Activated CD8-positive, alpha-beta memory T cell treated with anti-CD3 and anti-CD28 coated beads, Interleukin-2, amount 50 U/mL, for 48 hours (primary cell): ENCODE measurements at regions not wholly inside any gene's neighbourhood (a gene's known extent, or its start where the extent isn't known, plus 50 kb on each side); places are given as distances from the start of the nearest gene placed in this dataset.
"Not testable (repeated sequence)": the region's sequence is repeated elsewhere in the genome, so short reads cannot be mapped to it uniquely, and the experiment has no call there.

Experiments
- DNase-seq: peaks from one replicate; pipeline ENCODE4 v3.0.0-alpha.2; 2020

DNA sequence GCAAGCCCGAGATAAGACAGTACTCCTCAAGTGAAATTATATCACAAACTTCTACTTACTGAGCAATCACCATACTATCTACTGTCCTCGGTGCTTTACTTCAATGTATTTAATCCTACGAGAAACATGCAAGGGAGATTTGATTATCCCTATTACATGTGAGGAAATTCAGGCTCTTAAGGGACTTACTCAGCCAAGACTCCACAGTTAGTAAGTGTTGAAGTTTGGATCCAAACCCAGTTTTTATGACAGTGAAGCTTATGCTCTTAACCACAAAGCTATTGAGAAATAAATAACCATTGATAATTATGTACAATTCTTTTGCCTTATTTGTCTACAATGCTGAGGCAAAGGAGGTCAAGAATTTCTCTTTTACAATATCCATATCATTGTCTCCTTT, 672.9 kb upstream of the ACVR2A start:
- no peak for DNase-seq

DNA sequence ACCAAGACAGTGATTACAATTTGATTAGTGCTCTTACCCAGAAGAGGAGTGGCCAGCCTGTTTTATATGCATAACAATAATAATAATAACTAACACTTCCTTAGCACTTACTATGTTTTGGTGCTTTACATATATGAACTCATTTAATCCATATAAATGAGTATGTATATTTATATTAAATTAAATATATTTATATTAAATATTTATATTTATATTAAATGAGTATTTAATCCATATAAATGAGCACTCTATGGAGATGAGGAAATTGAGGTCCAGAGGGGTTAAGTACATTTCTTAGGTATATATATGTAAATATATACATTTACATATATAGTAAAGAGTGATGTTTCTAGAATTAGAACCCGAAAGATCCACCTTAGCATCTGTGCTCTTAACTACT, 673.9 kb upstream of the ACVR2A start:
- DNase-seq, result no peak

DNA sequence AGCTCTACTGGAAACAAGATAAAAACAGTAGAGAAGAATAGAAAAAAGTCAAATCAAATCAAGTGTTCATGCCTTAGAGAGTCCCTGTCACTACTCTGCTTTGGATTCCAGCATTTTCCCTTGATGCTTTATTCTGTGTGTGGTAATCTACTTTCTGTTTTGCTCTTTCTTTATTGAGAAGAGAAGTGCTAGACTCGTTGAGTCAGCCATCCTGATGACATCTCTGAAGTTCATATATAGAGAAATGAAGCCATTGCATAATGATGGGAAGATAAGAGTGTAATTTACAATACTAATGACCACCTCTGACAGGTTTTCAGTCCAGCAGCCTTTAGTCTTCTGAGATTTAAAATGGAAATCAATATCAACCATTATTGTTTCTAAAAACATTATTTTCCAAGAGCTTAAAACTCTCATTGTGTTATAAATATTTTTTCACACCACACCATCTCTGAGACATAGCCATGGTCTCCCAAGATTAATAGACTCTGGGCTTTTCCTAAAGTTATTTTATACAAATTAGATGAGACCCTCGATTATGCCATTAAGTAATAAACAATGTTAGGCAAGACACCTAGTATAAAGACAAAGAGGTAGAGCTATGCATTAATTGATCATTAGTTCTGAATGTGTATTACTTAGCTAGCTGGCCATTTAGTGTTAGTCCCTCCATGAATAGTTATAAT, 679.0 kb upstream of the ACVR2A start:
- no peak for DNase-seq

DNA sequence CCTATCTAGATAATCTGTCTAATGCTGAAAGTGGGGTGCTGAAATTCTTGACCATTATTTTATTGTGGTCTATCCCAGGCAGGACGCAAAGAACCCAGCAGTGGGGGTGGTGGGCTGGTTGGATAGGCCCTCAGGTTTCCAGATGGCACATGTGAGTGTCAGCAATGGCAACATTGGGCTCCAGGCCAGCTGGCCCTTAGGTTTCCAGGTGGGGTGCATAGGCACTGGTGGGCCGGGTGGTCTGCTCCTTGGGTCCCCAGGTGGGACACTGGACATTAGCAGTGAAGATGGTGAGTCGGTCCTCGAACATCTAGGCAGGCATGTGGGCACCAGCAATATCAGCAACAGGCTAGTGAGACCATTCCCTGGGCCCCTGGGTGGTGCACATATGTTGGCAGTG, 680.3 kb upstream of the ACVR2A start:
- no peak for DNase-seq

DNA sequence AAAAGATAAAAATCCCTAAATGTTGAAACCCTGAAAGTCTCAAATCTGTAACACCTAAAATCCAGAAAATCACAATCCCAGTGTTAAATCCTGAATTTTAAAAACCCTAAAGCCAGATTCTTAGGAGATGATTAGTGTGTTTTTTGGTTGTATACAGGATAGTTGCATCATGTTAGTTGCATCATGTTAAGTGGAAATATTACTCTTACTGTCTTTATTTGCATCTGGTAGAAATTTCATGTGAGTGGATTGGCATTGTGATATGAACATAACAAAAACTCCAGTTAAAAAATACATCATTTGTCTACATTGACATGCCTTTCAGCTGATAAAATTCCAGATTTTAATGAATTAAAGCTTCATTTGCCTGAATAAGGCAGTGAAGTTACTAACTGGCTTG, 683.1 kb upstream of the ACVR2A start:
- no peak for DNase-seq

DNA sequence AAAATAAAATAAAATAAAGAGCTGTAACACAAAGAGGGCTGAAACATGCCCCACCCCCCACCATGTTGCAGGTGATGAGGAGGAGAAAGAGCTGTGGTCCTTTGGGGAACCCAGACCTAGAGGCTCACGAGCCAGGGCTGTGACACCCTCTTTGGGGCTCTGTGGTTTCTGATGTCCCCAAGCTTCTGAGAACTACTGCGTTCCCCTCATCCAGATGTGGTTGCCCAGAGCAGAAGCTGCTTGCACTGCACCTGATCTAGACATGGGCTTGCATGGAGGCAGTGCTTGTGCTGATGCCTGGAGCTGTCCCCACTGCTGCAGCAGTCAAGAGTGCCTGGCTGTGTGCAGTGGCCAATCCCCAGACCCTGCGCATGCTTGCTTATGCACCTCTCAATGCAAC, 687.9 kb upstream of the ACVR2A start:
- no peak for DNase-seq

DNA sequence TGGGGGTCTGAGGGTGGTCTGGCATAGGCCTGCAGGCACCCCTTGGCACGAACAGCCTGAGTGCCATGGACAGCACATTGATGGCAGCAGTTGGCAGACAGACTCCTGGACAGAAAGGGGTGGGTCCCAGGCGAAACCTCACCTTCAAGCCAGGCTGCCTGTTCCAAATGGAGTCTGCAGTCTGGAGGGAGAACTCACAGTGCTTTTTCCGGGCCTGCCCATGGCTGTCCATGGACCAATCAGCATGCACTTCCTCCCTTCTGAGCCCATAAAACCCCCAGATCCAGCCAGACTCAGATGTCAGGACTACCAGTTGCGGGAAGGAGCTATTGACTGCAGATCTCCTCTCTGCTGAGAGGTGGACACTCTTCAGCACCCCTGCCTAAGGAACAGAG, 694.6 kb upstream of the ACVR2A start:
- no peak for DNase-seq

DNA sequence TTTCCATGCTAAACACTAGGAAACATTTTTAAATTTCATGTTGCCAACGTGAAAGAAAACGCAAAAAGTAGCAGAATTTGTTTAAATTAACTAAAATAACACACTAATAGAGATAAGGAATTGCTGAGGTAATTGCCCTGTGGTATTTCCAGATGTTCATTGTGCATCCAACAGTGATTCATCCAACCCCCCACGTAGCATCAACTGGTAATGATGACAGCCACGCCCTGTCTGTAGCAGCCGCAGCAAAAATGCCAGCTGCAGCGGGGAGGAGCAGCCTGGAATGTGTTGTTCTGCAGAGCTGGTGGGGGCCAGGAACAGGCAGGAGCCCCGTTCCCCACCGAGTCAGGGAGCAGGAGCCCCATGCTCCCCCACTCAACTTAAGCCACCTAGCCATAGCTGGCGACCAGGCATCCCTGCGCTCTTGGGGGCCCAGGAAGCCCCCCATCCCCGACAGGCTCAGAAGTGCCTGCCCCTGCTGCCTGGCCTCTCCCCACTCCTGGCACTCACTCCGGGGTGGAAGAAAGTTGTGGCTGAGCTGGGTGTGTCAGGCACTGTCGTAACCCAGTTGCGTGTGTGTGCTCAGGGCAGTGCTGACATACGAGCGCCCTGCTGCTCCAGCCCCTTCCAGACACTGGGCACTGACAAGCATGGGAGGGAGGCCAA, 695.1 kb upstream of the ACVR2A start:
- peak; percentile 25 for DNase-seq

DNA sequence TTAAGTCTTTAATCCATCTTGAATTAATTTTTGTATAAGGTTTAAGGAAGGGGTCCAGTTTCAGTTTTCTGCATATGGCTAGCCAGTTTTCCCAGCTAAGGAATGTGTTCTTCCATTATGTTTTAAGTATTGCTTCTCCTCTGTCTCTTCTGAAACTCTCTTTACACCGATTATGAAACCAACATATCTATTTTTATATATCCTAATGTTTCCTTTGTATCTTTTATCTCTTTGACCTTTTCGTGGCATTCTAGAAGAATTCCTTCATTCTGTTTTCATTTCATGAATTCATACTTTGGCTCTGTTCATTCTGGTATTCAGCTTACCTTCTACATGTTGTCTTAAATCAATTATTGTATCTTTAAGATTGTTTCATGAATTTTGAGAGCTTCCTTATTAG, 697.0 kb upstream of the ACVR2A start:
- no peak for DNase-seq

DNA sequence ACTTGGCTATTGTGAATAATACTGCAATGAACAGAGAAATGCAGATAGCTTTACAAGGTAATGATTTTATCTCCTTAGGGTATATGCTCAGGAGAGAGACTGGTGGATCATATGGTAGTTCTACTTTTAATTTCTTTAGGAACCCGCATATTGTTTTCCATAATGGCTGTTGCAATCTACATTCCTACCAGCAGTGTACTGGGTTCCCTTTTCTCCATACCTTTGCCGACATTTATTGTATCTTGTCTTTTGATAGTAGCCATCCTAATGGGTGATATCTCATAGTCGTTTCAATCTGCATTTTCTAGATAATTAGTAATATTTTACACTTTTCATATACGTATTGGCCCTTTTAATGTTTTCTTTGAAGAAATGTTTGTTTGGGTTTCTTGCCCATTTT, 702.9 kb upstream of the ACVR2A start:
- DNase-seq, result no peak

DNA sequence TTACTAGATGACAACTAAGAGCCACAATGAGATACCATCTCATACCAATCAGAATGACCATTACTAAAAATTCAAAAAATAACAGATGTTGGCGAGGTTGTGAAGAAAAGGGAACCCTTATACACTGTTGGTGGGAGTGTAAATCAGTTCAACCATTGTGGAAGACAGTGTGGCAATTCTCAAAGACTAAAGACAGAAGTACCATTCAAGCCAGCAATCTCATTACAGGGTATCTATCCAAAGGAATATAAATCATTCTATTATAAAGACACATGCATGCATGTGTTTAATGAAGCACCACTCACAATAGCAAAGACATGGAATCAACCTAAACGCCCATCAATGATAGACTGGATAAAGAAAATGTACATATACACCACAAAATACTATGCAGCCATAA, 705.1 kb upstream of the ACVR2A start:
- not testable (repeated sequence) for DNase-seq

DNA sequence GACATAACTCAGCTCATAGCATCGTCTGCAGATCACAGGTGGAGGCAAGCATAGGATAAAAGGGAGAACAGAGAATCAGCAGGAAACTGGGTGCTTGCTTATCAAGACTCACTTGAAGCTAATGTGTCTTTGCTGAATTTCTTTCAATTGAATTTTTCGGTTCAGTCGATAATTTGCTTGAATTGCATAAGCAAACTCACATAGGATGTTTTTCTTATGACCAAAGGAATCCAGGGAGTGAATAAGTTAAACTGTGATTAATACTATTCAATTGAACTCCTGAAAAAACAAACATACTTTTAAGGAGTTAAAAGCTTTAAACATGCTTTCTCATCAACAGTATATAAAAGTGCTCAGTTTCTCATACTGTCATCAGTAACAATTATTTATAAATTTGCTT, 707.1 kb upstream of the ACVR2A start:
- no peak for DNase-seq

DNA sequence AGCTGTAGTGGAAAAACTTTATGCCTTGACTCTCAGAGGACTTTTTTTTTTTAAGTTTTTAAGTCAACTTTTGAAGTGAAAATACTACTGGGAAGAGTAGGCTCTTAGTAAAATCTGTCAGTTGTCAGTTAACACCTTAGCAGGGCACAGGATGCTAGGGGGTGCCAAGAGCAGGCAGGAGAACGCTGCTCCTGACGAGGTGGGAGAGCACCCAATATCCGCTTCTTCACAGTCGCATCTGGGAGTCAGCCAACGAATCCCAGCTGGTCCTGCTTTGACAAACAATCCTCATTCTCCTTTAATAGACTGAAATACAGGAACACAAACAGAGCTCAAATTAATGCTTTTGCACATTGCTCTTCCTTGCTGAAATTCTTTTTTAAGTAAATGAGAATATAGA, 709.5 kb upstream of the ACVR2A start:
- DNase-seq, result no peak

DNA sequence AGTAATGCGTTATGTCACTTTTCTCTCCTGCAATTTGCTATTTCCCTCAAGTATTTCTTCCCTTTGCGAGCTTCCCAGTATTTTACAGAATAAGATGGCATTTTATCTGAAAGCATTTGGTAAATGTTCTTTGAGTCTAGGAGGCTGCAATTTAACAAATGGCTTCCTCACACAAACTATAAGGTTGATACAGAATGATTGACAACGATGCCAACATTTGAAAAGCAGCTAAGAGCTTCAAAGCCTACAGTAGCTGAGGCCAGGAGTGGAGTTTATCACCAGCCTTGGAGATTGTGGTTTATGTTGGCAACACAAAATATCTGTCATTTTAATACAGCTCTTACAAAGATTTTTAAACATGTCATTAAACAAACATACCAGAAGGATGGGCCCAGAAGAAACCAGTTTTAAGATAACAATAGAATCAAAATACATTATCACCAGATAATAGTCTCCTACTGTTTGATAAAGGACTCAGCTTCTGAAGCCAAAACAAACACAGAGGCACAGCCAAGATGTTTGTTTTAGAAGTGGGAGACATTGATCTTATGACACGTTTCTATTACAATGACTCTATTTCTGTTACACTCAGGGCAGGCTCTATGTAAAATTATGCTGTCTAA, 711.4 kb upstream of the ACVR2A start:
- no peak for DNase-seq

DNA sequence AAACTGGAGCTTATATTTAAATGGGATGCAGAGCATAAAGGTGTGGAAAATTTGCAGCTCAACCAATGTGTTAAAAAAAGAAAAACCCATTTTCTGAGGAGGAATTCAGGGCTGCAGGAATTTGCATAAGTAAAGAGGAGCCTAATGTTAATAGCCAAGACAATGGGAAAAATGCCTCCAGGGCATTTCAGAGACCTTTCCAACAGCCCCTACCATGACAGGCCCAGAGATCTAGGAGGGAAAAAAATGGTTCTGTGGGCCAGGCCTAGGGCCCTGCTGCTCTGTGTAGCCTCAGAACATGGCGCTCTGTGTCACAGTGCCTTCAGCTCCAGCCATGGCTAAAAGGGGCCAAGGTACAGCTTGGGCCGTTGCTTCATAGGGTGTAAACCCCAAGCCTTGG, 719.7 kb upstream of the ACVR2A start:
- DNase-seq, result no peak

DNA sequence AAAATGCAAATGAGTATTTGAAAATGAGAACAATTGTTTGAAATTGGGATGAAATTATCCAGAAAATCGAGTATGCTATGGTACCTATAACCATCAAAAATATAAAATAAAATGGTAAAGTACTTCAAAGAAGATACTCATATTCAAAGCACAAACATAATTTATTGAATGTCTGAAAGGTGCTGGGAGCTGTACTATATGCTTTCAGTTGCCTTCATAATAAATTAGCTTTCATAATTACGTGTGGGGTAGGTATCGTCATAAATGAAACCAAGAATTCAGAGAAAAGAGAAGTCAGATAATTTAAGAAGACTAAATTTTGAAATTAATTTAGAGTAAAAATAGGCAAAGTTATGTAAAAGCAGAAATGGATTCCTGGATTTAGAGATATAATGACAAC, 721.9 kb upstream of the ACVR2A start:
- DNase-seq, result no peak

DNA sequence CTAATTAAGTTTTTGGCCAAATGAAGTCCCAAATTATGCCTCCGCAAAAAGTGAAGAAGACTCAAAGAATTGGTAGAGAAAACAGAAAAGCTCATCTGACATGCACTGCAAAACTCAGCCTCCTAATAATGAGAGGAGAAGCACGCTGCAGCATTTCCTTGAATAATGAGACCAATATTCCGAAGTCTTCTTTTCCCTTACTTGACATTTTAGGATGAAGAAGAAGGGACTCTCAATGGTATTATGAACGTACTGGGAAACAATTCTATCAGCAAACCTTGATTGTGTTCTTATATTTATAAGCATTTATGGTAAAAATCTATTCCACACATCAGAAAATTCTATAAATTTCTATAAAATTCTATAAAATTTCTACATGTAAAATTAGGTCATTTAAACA, 733.9 kb upstream of the ACVR2A start:
- DNase-seq, result no peak

DNA sequence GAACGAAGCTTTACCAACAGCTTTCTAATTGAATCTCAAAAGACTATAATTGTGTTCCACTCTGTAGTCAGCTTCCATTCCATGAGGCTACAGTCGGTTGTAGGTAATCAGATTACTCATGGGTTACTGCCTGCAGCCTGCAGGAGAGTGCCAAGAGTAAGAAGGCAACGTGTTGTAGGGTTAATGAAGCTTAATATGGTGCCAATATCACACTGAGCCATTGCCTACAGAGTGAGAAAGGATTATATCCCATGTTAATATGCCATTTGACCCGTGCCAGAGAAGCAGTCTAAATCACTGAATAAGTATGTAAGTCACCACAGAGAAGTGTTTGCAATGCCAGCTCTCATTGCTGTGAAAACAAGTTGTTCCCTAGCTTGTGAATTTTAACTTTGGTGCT, 734.5 kb upstream of the ACVR2A start:
- no peak for DNase-seq

DNA sequence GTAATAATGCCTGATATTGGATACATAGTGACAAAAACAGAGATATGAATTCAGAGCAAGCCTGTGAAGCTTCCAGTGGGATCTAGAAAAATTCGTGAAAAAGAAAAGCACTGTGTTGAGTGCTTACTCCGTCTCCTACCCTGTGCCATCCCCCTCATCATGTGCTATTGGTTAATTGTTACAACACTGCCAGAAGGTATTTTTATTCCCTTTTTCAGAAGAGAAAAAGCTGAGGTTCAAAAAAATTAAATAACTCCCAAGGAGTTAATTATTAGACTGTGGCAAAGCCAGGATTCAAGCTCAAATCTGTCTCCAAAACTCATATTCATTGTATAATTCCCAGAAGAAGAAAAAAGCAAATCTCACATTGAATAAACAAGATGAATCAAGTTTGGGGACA, 735.5 kb upstream of the ACVR2A start:
- DNase-seq, result no peak

DNA sequence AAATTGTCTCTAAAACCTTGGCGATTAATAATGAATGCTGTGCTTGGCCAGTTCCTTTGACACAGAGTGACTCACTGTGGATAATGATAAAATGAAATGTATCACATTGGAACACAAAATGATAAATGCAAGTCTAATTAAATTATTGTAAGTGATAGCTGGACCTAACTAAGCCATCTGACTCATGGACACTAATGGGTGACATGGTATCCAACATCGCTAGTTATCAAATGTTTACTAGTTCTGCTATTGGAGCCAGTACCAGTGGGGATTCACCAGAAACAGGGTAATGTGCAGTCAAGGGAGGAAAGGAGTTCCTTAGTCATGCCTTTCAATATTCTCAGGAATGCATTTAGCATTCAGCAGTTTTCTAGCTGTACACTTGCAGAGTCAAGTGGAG, 736.3 kb upstream of the ACVR2A start:
- no peak for DNase-seq

DNA sequence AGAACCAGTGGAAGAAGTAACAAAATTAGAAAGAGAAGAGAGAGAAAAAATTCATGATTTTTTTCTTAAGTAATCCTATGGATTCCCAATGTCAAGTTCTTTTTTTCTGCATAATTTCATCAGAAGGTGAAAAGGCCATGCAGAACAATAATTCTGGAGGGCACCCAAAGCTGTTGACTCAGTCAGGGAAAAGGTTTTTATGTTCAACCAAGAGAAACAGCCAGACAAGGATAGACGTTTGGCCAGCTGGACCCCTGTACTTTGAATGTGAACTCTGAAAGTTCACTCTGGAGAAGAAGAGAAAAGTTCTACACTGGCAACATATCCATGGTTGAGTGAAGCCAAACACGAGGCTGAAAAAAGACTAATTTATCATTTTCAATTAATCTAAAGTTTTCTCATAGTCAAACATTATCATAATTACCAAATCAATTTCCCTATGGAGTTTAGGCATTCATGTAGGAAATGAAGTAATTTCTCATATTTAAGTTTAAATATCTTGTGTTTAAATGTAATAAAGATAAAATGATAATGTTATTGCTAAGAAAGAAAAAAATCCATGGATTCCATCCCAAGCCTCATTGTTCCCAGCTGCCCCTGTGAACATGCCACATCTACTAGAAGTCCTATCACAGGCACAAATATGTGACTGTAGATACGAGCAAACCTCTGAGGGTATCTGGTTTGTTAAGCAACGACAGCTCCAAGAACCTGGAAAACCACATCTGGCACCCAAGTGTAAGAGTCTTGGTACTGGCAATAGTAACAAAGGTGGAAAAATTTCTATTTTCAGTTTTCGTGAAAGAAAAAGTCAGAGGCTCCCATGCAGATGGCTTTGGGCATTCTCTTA, 742.7 kb upstream of the ACVR2A start:
- no peak for DNase-seq

DNA sequence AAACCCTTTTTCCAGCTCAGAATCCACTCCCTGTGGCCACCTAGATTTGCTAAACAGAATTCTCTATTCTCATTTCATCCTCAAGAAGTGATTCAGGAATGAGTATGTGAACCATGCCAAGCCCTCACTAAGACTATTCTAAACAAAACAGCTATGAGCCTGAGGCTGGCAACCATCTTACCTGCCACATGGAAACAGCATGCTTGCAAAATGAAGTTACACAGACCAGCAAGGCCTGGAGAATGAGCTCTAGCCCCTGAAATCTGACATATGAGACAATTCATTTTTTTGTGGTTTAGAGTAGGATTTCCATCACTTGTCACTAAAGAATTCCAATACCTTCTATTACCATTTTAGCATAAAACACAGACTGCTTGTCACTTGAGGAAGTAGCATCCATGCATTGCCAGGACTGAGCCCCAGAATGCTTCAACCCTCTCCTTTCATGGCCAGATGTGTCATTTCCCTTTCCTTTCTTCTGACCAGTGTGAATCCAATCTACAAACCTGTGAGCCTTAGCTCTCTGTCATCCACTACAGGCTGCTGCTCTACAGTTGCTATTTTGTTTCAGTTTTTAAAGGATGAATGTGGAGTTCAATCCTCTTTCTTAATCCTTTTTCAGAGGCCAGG, 744.3 kb upstream of the ACVR2A start:
- no peak for DNase-seq

DNA sequence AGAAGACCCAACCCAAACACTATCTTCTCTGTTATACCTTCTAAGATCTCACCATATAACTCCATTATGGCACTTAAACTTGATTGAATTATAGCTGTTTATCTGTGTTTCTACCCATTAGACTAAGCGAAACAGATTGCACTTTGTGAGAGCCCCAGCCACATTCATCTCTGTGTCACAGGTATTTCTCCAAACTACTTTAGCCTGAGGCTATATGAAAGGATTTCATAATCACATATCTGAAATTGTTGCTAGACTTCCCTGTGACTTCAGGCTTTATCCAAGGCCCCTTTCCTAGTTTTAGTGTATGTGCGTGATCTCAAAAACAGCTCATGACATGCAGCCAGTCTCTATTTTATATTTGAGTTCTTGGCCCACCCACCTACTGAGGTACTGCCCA, 745.0 kb upstream of the ACVR2A start:
- DNase-seq, result no peak
